ENCODE measurements at regions not wholly inside any gene's neighbourhood (a gene's known extent, or its start where the extent isn't known, plus 50 kb on each side); places are given as distances from the start of the nearest gene placed in this dataset.

DNA sequence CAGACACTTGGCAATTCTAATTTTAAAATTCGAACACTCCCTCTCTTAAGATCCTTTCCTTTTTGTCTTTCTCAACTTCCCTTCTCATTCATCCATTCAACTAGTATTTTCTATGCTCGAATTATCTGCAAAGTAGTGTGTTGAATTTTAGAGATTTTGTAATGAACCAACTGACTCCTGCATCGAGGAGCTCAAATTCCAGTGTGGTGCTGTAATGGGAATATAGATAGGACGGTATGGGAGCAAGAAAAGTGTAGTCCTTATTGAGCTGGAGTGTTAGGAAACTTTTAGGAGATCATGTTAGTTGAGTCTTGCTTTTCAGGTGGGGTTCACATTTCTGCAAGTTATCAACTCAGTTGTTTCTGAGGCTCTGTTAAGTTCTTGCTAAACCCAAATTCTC, 897.5 kb downstream of the TTLL7 start:
- H3K9ac ChIP-seq (ENCODE audit: low read length): no peak overlapping the region
- no peaks in the 10 kb centered on the region for H3K4me1 ChIP-seq (ENCODE audit: insufficient read depth, low read length, severe bottlenecking)
- H3K4me3 ChIP-seq (ENCODE audit: low read depth, low read length, poor library complexity, severe bottlenecking): no peak overlapping the region
- no peak overlapping the region for H2AFZ ChIP-seq (ENCODE audit: low read length)
- H3K79me2 ChIP-seq (ENCODE audit: insufficient read depth, low read length): no peaks in the 10 kb centered on the region
- H3K4me2 ChIP-seq (ENCODE audit: low read length): no peak overlapping the region
- no peaks in the 10 kb centered on the region for H3K27me3 ChIP-seq (ENCODE audit: insufficient read depth, low read length)
- no peaks in the 10 kb centered on the region for H3K9me3 ChIP-seq (ENCODE audit: low read length)
- H4K20me1 ChIP-seq (ENCODE audit: insufficient read depth, low read length): no peaks in the 10 kb centered on the region
- H3K9me2 ChIP-seq (ENCODE audit: low read depth, low read length): no peaks in the 10 kb centered on the region
- no peaks in the 10 kb centered on the region for H3K36me3 ChIP-seq (ENCODE audit: insufficient read depth, low read length)
- no peak for TF ChIP-seq EZH2 (IDR thresholded peaks at IDR 0.05; ENCODE audit: borderline replicate concordance, low read length)
- TF ChIP-seq, protein P1, sequence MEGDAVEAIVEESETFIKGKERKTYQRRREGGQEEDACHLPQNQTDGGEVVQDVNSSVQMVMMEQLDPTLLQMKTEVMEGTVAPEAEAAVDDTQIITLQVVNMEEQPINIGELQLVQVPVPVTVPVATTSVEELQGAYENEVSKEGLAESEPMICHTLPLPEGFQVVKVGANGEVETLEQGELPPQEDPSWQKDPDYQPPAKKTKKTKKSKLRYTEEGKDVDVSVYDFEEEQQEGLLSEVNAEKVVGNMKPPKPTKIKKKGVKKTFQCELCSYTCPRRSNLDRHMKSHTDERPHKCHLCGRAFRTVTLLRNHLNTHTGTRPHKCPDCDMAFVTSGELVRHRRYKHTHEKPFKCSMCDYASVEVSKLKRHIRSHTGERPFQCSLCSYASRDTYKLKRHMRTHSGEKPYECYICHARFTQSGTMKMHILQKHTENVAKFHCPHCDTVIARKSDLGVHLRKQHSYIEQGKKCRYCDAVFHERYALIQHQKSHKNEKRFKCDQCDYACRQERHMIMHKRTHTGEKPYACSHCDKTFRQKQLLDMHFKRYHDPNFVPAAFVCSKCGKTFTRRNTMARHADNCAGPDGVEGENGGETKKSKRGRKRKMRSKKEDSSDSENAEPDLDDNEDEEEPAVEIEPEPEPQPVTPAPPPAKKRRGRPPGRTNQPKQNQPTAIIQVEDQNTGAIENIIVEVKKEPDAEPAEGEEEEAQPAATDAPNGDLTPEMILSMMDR (IDR thresholded peaks at IDR 0.05; ENCODE audit: low read length): no peak
- no peaks in the 10 kb centered on the region for H3F3A ChIP-seq (ENCODE audit: insufficient read depth, low read length)
- H3K27ac ChIP-seq (ENCODE audit: low read depth, low read length, poor library complexity, severe bottlenecking): no peak overlapping the region

DNA sequence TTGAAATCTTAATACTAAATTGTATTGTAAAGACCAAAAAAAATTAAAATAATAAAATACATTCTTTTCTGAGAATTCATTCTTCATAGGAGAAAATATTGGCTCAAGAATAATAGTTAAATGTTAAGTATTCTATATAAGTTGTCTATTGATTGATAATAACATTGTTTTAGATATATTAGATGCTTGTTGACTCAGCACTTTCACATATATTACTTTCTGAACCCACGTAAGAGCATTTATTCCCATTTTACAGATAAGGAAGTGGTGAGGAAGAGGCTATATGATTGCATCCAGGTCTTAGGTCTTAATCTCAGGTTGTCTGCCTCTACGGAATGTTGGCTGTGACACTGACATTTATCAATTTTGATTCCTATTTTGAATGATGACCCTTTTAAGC, 898.8 kb downstream of the TTLL7 start:
- Histone ChIP-seq H3K79me2 (ENCODE audit: insufficient read depth, low read length) (no peaks in the 10 kb centered on the region), H3K27ac (ENCODE audit: low read depth, low read length, poor library complexity, severe bottlenecking) (no peak overlapping the region), H3K4me3 (ENCODE audit: low read depth, low read length, poor library complexity, severe bottlenecking) (no peak overlapping the region), H3F3A (ENCODE audit: insufficient read depth, low read length) (no peaks in the 10 kb centered on the region), H2AFZ (ENCODE audit: low read length) (no peak overlapping the region), H3K9me3 (ENCODE audit: low read length) (no peaks in the 10 kb centered on the region), H3K4me1 (ENCODE audit: insufficient read depth, low read length, severe bottlenecking) (no peaks in the 10 kb centered on the region), H4K20me1 (ENCODE audit: insufficient read depth, low read length) (no peaks in the 10 kb centered on the region), H3K4me2 (ENCODE audit: low read length) (no peak overlapping the region), H3K9me2 (ENCODE audit: low read depth, low read length) (no peaks in the 10 kb centered on the region), H3K27me3 (ENCODE audit: insufficient read depth, low read length) (no peaks in the 10 kb centered on the region), H3K9ac (ENCODE audit: low read length) (no peak overlapping the region), H3K36me3 (ENCODE audit: insufficient read depth, low read length) (no peaks in the 10 kb centered on the region)
- TF ChIP-seq, protein P1 (IDR thresholded peaks at IDR 0.05; ENCODE audit: low read length): no peak
- TF ChIP-seq EZH2 (IDR thresholded peaks at IDR 0.05; ENCODE audit: borderline replicate concordance, low read length): no peak

DNA sequence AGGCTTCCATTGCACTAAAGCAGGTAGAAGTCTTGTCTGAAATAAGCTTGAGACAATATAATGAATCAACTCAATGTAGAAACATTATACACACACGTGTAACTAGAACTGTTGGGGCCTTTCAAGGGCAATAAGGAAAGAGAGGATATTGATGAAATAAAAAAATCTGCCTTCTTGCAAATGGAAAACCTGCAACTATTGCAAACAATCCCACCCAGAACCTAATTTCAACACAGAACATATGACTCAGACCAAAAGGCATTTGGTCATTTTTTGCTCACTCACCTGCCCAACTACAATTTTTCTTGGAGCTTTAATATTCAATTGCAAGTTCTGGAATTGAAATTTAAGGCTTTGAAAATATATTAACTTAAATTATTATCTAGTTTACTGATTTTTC, 900.1 kb downstream of the TTLL7 start:
- no peaks in the 10 kb centered on the region for H3K36me3 ChIP-seq (ENCODE audit: insufficient read depth, low read length)
- no peak overlapping the region for H3K4me3 ChIP-seq (ENCODE audit: low read depth, low read length, poor library complexity, severe bottlenecking)
- no peaks in the 10 kb centered on the region for H3K9me3 ChIP-seq (ENCODE audit: low read length)
- no peaks in the 10 kb centered on the region for H4K20me1 ChIP-seq (ENCODE audit: insufficient read depth, low read length)
- H3F3A ChIP-seq (ENCODE audit: insufficient read depth, low read length): no peaks in the 10 kb centered on the region
- H2AFZ ChIP-seq (ENCODE audit: low read length): no peak overlapping the region
- TF ChIP-seq EZH2 (IDR thresholded peaks at IDR 0.05; ENCODE audit: borderline replicate concordance, low read length): no peak
- TF ChIP-seq, protein P1 (IDR thresholded peaks at IDR 0.05; ENCODE audit: low read length): no peak
- H3K9me2 ChIP-seq (ENCODE audit: low read depth, low read length): no peaks in the 10 kb centered on the region
- H3K4me1 ChIP-seq (ENCODE audit: insufficient read depth, low read length, severe bottlenecking): no peaks in the 10 kb centered on the region
- H3K27me3 ChIP-seq (ENCODE audit: insufficient read depth, low read length): no peaks in the 10 kb centered on the region
- H3K4me2 ChIP-seq (ENCODE audit: low read length): no peak overlapping the region
- no peak overlapping the region for H3K9ac ChIP-seq (ENCODE audit: low read length)
- H3K27ac ChIP-seq (ENCODE audit: low read depth, low read length, poor library complexity, severe bottlenecking): no peak overlapping the region
- H3K79me2 ChIP-seq (ENCODE audit: insufficient read depth, low read length): no peaks in the 10 kb centered on the region
